Breast epithelium (tissue), 3 donors: ENCODE measurements at regions not wholly inside any gene's neighbourhood (a gene's known extent, or its start where the extent isn't known, plus 50 kb on each side); places are given as distances from the start of the nearest gene placed in this dataset.

ENCODE experiments used
- CTCF ChIP-seq, 3 donors: fragments of 450-650 bp; IDR thresholded peaks; one replicate each; pipeline ENCODE4 v1.5.1; 2016 to 2017; ENCODE audit warnings: antibody characterized with exemption in 3 of 3, mild to moderate bottlenecking in 3 of 3, moderate library complexity in 3 of 3
- POLR2A ChIP-seq: fragments of 450-650 bp; IDR thresholded peaks from one replicate; pipeline ENCODE4 v1.6.1; 2016; ENCODE audit warnings: antibody characterized with exemption, mild to moderate bottlenecking, moderate library complexity
- POLR2AphosphoS5 ChIP-seq, 3 donors: sonication (generic); formaldehyde crosslinking; IDR thresholded peaks; one replicate each; pipeline ENCODE4 v1.6.1; 2017; ENCODE audit warnings: antibody characterized with exemption in 3 of 3

DNA sequence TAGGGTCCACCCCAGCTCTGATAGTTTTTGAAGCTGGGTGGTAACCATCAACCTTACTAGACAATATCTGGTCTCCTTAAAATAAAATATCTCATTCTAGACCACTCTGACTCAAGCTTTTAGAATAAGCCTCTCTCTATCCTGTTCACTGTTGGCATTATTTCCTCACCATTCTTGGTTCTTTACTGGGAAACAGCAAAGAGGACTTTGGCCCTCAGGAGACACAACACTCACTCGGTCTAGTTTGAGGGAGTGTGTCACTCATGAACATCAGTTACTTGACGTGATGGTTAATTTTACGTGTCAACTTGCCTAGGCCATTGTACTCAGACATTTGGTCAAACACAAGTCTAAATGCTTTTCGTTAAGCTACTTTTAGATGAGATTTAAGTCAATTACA, 110.6 kb downstream of the FAM76B start:
- no peak for TF ChIP-seq CTCF (IDR thresholded peaks at IDR 0.05)
- no peak for TF ChIP-seq POLR2AphosphoS5 (IDR thresholded peaks at IDR 0.05)
- TF ChIP-seq POLR2A = no peak
